Cerebellar cortex (tissue), 1 donor: ENCODE measurements at regions not wholly inside any gene's neighbourhood (a gene's known extent, or its start where the extent isn't known, plus 50 kb on each side); places are given as distances from the start of the nearest gene placed in this dataset.
"Not testable (repeated sequence)": the region's sequence is repeated elsewhere in the genome, so short reads cannot be mapped to it uniquely, and the experiment has no call there.

Experiments used
- DNase-seq: peaks from one replicate; pipeline ENCODE4 v3.0.0-alpha.2; 2015; ENCODE audit warnings: low spot score

GRCh38 chr2:234189786-234190300 lies 139.3 kb downstream of the SPP2 start:
- DNase-seq: no peak

- DNase-seq: no peak
Measured at GRCh38 chr2:234189230-234189629, 138.7 kb downstream of the SPP2 start.

- DNase-seq: no peak
Measured at GRCh38 chr2:234187646-234188174, 137.2 kb downstream of the SPP2 start.

GRCh38 chr2:234181121-234181520 lies 130.6 kb downstream of the SPP2 start:
- DNase-seq: no peak

GRCh38 chr2:234179031-234179363 lies 128.5 kb downstream of the SPP2 start:
- no peak for DNase-seq

- no peak for DNase-seq
Measured at GRCh38 chr2:234178330-234179030, 128.0 kb downstream of the SPP2 start.

- no peak for DNase-seq
Measured at GRCh38 chr2:234175649-234176048, 125.1 kb downstream of the SPP2 start.

GRCh38 chr2:234174742-234175141 lies 124.2 kb downstream of the SPP2 start:
- no peak for DNase-seq

- DNase-seq: no peak
Measured at GRCh38 chr2:234172532-234172931, 122.0 kb downstream of the SPP2 start.

GRCh38 chr2:234172066-234172465 lies 121.6 kb downstream of the SPP2 start:
- DNase-seq: no peak

GRCh38 chr2:234171666-234172065 lies 121.2 kb downstream of the SPP2 start:
- DNase-seq: no peak

GRCh38 chr2:234169674-234170073 lies 119.2 kb downstream of the SPP2 start:
- no peak for DNase-seq

- not testable (repeated sequence) for DNase-seq
Measured at GRCh38 chr2:234168605-234169570, 118.4 kb downstream of the SPP2 start.

GRCh38 chr2:234166531-234166930 lies 116.0 kb downstream of the SPP2 start:
- DNase-seq: no peak

- DNase-seq: no peak
Measured at GRCh38 chr2:234165421-234165820, 114.9 kb downstream of the SPP2 start.

- no peak for DNase-seq
Measured at GRCh38 chr2:234164493-234165413, 114.3 kb downstream of the SPP2 start.

GRCh38 chr2:234163510-234164045 lies 113.1 kb downstream of the SPP2 start:
- DNase-seq: no peak

- no peak for DNase-seq
Measured at GRCh38 chr2:234162861-234163260, 112.4 kb downstream of the SPP2 start.

GRCh38 chr2:234161932-234162331 lies 111.4 kb downstream of the SPP2 start:
- DNase-seq: no peak

GRCh38 chr2:234158812-234159211 lies 108.3 kb downstream of the SPP2 start:
- no peak for DNase-seq

GRCh38 chr2:234157817-234158588 lies 107.5 kb downstream of the SPP2 start:
- no peak for DNase-seq
